ENCODE measurements at regions not wholly inside any gene's neighbourhood (a gene's known extent, or its start where the extent isn't known, plus 50 kb on each side); places are given as distances from the start of the nearest gene placed in this dataset.

GRCh38 chr1:234535218-234535617 lies 56.2 kb upstream of the TARBP1 start:
- no peaks in the 10 kb centered on the region for H3K36me3 ChIP-seq (ENCODE audit: control insufficient read depth in 2 of 2, extremely low read depth in 1 of 2, insufficient read depth in 2 of 2, low read length in 2 of 2)
- FAIRE-seq (no peak), DNase-seq (ENCODE audit: low read depth, low spot score) (no peak)
- intact Hi-C loops (cut with micrococcal nuclease): no loop called here
- H3K9ac ChIP-seq (replicated peaks; ENCODE audit: extremely low read depth, insufficient read depth, low read length): no peak overlapping the region
- H3K79me2 ChIP-seq (ENCODE audit: control insufficient read depth, insufficient read depth, low read length): no peaks in the 10 kb centered on the region
- H4K20me1 ChIP-seq (replicated peaks; ENCODE audit: control insufficient read depth, extremely low read depth, insufficient read depth, low read length): no peaks in the 10 kb centered on the region
- no peak overlapping the region for H3K4me3 ChIP-seq (replicated peaks in 1 of 3; ENCODE audit: insufficient read depth in 1 of 3, low read depth in 1 of 3, low read length in 3 of 3)
- no peaks in the 10 kb centered on the region for H3K9me3 ChIP-seq (replicated peaks; ENCODE audit: control insufficient read depth, insufficient read depth, low read length)
- H2AFZ ChIP-seq (ENCODE audit: low read depth, low read length): no peak overlapping the region
- peaks cover 8% of the 10 kb centered on the region for H3K4me1 ChIP-seq (ENCODE audit: control insufficient read depth, extremely low read depth, insufficient read depth, low read length)
- H3K4me2 ChIP-seq (ENCODE audit: insufficient read depth, low read length): no peak overlapping the region
- TF ChIP-seq POLR2AphosphoS5 (IDR thresholded peaks at IDR 0.05; ENCODE audit: insufficient read depth, low read depth, low read length) (no peak), JUN (IDR thresholded peaks at IDR 0.05; ENCODE audit: borderline replicate concordance, insufficient read depth, insufficient read length, low read depth) (no peak), POLR2A (IDR thresholded peaks at IDR 0.05; ENCODE audit: low read depth, low read length) (no peak), MYC (IDR thresholded peaks at IDR 0.05; ENCODE audit: low read depth, low read length) (no peak), FOS (IDR thresholded peaks at IDR 0.05; ENCODE audit: borderline replicate concordance, insufficient read depth, low read length) (no peak), GATA2 (IDR thresholded peaks at IDR 0.05; ENCODE audit: insufficient read depth, insufficient read length, low read depth, low read length) (no peak), EZH2 (IDR thresholded peaks at IDR 0.05; ENCODE audit: borderline replicate concordance, low read depth, low read length, severe bottlenecking) (no peak), MAX (IDR thresholded peaks at IDR 0.05; ENCODE audit: insufficient read depth, insufficient read length) (no peak), CTCF (IDR thresholded peaks at IDR 0.05; ENCODE audit: extremely low read depth in 1 of 2, insufficient read depth in 1 of 2, low read depth in 1 of 2, low read length in 2 of 2) (no peak)
- BruUV-seq (replicated peaks): no TSS peak
- H3K9me1 ChIP-seq (replicated peaks; ENCODE audit: control insufficient read depth, extremely low read depth, insufficient read depth, low read length): no peaks in the 10 kb centered on the region
- H3K27me3 ChIP-seq (ENCODE audit: control insufficient read depth in 2 of 2, insufficient read depth in 2 of 2, low read length in 2 of 2): no peaks in the 10 kb centered on the region
- CTCF ChIA-PET: interaction anchor here (2.0 kb wide), 1 partner anchor 9 kb away, joined by 7 read pairs; no protein-coding TSS in a partner anchor
- dilution Hi-C loops (cut with MboI; ENCODE audit: extremely low pct_ligation_motif_present, low sequenced_read_pairs): no loop called here
- POLR2A ChIA-PET: interaction anchor here (0.7 to 1.1 kb wide), 2 partner anchors 9 to 19 kb away, joined by 3 read pairs; no protein-coding TSS in a partner anchor
- H3K27ac ChIP-seq (ENCODE audit: insufficient read depth, low read depth, low read length): no peak overlapping the region
